ENCODE measurements at regions not wholly inside any gene's neighbourhood (a gene's known extent, or its start where the extent isn't known, plus 50 kb on each side); places are given as distances from the start of the nearest gene placed in this dataset.

DNA sequence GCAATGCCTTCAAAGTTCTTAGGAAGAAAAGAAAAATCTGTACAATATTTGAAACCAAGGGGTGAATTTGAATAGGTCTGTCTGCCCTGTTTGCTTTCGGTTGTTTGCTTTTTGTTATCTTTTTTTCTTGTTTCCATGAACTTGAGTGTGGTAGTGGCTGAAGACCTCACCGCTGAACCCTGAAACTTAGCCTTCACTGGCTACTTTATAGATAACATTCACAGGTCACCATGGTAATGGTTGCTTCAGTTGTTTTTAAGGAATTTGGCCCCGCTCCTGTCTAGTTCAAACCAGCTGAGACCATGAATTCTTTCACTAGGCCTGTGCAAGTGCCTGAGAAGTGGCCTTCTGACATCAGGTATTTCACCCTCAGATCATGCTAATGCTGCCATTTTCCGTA, 137.0 kb upstream of the PMFBP1 start:
- intact Hi-C loops (cut with micrococcal nuclease), result no loop called here
- Histone ChIP-seq H3K36me3 (no peaks in the 10 kb centered on the region), H3K9me3 (replicated peaks) (peaks cover 23% of the 10 kb centered on the region), H3K27me3 (ENCODE audit: low read depth) (no peaks in the 10 kb centered on the region), H3K4me1 (no peaks in the 10 kb centered on the region), H3K27ac (replicated peaks) (no peak overlapping the region), H3K4me3 (no peak overlapping the region)
- TF ChIP-seq, protein P1, sequence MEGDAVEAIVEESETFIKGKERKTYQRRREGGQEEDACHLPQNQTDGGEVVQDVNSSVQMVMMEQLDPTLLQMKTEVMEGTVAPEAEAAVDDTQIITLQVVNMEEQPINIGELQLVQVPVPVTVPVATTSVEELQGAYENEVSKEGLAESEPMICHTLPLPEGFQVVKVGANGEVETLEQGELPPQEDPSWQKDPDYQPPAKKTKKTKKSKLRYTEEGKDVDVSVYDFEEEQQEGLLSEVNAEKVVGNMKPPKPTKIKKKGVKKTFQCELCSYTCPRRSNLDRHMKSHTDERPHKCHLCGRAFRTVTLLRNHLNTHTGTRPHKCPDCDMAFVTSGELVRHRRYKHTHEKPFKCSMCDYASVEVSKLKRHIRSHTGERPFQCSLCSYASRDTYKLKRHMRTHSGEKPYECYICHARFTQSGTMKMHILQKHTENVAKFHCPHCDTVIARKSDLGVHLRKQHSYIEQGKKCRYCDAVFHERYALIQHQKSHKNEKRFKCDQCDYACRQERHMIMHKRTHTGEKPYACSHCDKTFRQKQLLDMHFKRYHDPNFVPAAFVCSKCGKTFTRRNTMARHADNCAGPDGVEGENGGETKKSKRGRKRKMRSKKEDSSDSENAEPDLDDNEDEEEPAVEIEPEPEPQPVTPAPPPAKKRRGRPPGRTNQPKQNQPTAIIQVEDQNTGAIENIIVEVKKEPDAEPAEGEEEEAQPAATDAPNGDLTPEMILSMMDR (IDR thresholded peaks at IDR 0.05; ENCODE audit: borderline replicate concordance), result no peak
- DNase-seq, result no peak

DNA sequence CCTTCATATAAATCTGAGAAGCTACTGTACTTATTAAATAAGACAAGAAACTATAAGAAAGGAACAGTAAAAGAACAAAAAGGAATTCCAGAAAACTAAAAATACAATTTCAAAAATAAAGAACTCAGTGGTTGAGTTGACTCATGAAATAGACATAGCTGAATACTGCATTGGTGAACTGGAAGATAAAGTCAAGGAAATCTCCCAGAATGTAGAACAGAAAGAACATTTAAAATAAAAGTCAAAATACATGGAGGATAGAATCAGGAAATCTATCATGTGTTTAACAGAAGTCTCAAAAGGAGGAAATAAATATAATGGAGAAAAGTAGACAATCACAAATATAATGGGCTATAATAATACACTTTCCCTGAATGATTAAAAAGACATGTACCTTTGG, 136.4 kb upstream of the PMFBP1 start:
- no peaks in the 10 kb centered on the region for H3K36me3 ChIP-seq
- DNase-seq, result no peak
- H3K4me3 ChIP-seq, result no peak overlapping the region
- peaks cover 2% of the 10 kb centered on the region for H3K27me3 ChIP-seq (ENCODE audit: low read depth)
- peaks cover 23% of the 10 kb centered on the region for H3K9me3 ChIP-seq (replicated peaks)
- TF ChIP-seq, protein P1 (IDR thresholded peaks at IDR 0.05; ENCODE audit: borderline replicate concordance), result no peak
- no peak overlapping the region for H3K27ac ChIP-seq (replicated peaks)
- H3K4me1 ChIP-seq, result no peaks in the 10 kb centered on the region
- intact Hi-C loops (cut with micrococcal nuclease), result no loop called here

DNA sequence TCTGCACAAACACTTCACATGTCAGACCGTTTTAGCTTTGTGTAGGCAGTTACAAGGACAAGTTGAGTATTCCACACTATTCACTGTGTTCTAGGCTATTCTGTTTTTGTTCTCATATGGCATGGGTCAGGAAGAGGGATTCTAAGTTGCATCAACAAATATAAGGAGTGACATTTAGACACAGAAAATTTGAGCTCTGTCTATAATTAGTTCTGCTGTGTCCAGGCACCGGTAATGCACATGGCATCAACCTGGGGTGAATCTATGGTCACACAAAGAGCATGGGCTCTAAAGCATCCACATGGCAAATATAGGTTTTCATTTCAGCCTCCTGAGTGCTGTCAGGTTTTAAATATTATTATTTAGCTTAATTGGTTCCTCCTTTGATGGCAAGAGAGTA, 130.4 kb upstream of the PMFBP1 start:
- intact Hi-C loops (cut with micrococcal nuclease), result no loop called here
- DNase-seq, result no peak
- H3K27me3 ChIP-seq (ENCODE audit: low read depth), result peaks cover 3% of the 10 kb centered on the region
- H3K27ac ChIP-seq (replicated peaks), result no peak overlapping the region
- TF ChIP-seq, protein P1 (IDR thresholded peaks at IDR 0.05; ENCODE audit: borderline replicate concordance), result no peak
- no peaks in the 10 kb centered on the region for H3K36me3 ChIP-seq
- no peaks in the 10 kb centered on the region for H3K4me1 ChIP-seq
- H3K9me3 ChIP-seq (replicated peaks), result no peaks in the 10 kb centered on the region
- H3K4me3 ChIP-seq, result no peak overlapping the region

DNA sequence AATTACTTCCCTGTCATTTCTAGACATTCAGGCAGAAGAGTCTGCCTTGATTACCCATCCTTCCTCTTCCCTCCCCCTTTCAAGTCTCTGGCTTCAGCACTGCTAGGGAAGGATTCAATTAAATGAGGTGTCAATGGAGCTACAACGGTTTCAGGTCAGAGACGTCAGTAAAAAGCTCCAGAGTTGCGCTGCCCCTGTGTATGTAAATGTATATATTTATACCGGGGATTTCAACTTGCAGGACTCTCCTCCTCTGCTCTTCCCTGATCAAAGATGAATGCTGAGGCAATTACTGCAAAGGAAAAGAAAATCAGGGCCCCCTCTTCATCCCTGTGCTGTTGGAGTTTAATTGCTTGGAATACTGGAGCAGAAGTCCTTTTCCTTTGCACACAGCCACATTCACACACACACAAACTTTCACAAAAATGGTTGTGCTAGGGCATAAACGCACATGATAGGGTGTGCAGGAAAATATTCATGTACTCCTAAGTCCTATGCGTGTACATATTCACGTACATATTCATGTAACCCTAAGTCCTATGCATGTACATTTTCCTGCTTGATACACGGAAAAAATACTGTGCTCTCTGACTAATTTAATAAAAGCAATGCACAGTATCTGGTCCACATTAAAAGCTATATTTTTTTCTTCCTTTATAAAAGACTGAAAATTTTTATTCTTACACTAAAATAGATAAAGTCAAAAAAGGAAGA, 129.7 kb upstream of the PMFBP1 start:
- peaks cover 3% of the 10 kb centered on the region for H3K27me3 ChIP-seq (ENCODE audit: low read depth)
- intact Hi-C loops (cut with micrococcal nuclease), result no loop called here
- H3K27ac ChIP-seq (replicated peaks), result no peak overlapping the region
- H3K36me3 ChIP-seq, result no peaks in the 10 kb centered on the region
- no peak overlapping the region for H3K4me3 ChIP-seq
- no peak for DNase-seq
- no peaks in the 10 kb centered on the region for H3K9me3 ChIP-seq (replicated peaks)
- H3K4me1 ChIP-seq, result no peaks in the 10 kb centered on the region
- TF ChIP-seq, protein P1 (IDR thresholded peaks at IDR 0.05; ENCODE audit: borderline replicate concordance), result no peak

DNA sequence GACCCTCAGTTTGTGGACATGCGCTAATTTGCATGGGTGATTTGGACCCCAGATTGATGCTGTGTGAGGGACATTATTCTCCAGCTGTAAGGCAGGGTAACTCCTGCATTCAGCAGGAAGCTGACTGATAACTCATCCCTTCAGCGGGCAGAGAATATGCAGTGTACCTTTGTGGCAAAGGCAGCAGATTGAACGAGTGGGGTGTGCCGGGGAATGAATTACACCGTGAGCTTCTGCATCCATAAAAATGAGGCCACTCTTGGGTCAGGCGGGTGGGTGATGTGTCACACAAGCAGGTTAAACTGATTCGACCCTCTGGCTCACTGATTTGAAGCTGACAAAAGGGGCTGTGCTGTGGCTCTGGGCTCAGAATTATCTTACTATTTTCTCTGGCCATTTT, 128.9 kb upstream of the PMFBP1 start:
- intact Hi-C loops (cut with micrococcal nuclease), result no loop called here
- no peak overlapping the region for H3K4me3 ChIP-seq
- no peak overlapping the region for H3K27ac ChIP-seq (replicated peaks)
- no peak for DNase-seq
- TF ChIP-seq, protein P1 (IDR thresholded peaks at IDR 0.05; ENCODE audit: borderline replicate concordance), result no peak
- no peaks in the 10 kb centered on the region for H3K4me1 ChIP-seq
- peaks cover 3% of the 10 kb centered on the region for H3K27me3 ChIP-seq (ENCODE audit: low read depth)
- H3K9me3 ChIP-seq (replicated peaks), result no peaks in the 10 kb centered on the region
- H3K36me3 ChIP-seq, result no peaks in the 10 kb centered on the region

All from left ventricle myocardium inferior (tissue), 1 donor.